SU-DHL-6 (cell line): ENCODE measurements at regions not wholly inside any gene's neighbourhood (a gene's known extent, or its start where the extent isn't known, plus 50 kb on each side); places are given as distances from the start of the nearest gene placed in this dataset.

Source experiments
- CTCF ChIP-seq: fragments of 200-600 bp; sonication (generic); IDR thresholded peaks from one replicate; pipeline ENCODE4 v1.5.1; 2017; ENCODE audit warnings: antibody characterized with exemption, mild to moderate bottlenecking, low read length, moderate library complexity; ENCODE audit not compliant: insufficient read depth, poor library complexity, severe bottlenecking
- EZH2phosphoT487 ChIP-seq: fragments of 200-600 bp; sonication (generic), shearing (Covaris generic); conservative IDR thresholded peaks from 2 replicates; pipeline ENCODE4 v1.6.1; 2018; ENCODE audit warnings: mild to moderate bottlenecking, antibody characterized with exemption, low read length, moderate library complexity, mixed read lengths

GRCh38 chr22:22810471-22810870, 77.1 kb upstream of the IGLL5 start:
- no peak for TF ChIP-seq CTCF
- TF ChIP-seq EZH2phosphoT487 = no peak
